ENCODE measurements at regions not wholly inside any gene's neighbourhood (a gene's known extent, or its start where the extent isn't known, plus 50 kb on each side); places are given as distances from the start of the nearest gene placed in this dataset.

- no peaks in the 10 kb centered on the region for H3K79me2 ChIP-seq (ENCODE audit: insufficient read depth, low read depth)
- no peaks in the 10 kb centered on the region for H3K27me3 ChIP-seq (ENCODE audit: insufficient read depth, low read depth)
- no peak overlapping the region for H3K27ac ChIP-seq
Observed at GRCh38 chr10:6667150-6667549, 87.1 kb upstream of the PRKCQ start.

GRCh38 chr10:6665847-6666246 lies 85.8 kb upstream of the PRKCQ start:
- H3K79me2 ChIP-seq (ENCODE audit: insufficient read depth, low read depth): no peaks in the 10 kb centered on the region
- H3K4me1 ChIP-seq (ENCODE audit: low read depth, poor library complexity, severe bottlenecking): no peaks in the 10 kb centered on the region

More at GRCh38 chr10:6667150-6667549, 87.1 kb upstream of the PRKCQ start:
- Histone ChIP-seq H3K9ac (no peak overlapping the region), H3K4me1 (ENCODE audit: low read depth, poor library complexity, severe bottlenecking) (no peaks in the 10 kb centered on the region), H3K36me3 (ENCODE audit: insufficient read depth) (no peaks in the 10 kb centered on the region), H3K4me2 (no peak overlapping the region), H3K4me3 (IDR thresholded peaks at IDR 0.05; ENCODE audit: insufficient read depth, low read depth, low read length) (no peak overlapping the region), H4K20me1 (ENCODE audit: insufficient read depth) (no peaks in the 10 kb centered on the region), H2AFZ (ENCODE audit: low read depth) (no peak overlapping the region)
- TF ChIP-seq CTCF (conservative IDR thresholded peaks at IDR 0.05; ENCODE audit: low read depth, low read length): no peak

GRCh38 chr10:6660460-6660859 lies 80.4 kb upstream of the PRKCQ start:
- H3K79me2 ChIP-seq (ENCODE audit: insufficient read depth, low read depth): no peaks in the 10 kb centered on the region
- no peak overlapping the region for H2AFZ ChIP-seq (ENCODE audit: low read depth)
- H3K9ac ChIP-seq: no peak overlapping the region
- no peaks in the 10 kb centered on the region for H4K20me1 ChIP-seq (ENCODE audit: insufficient read depth)
- H3K4me3 ChIP-seq (IDR thresholded peaks at IDR 0.05; ENCODE audit: insufficient read depth, low read depth, low read length): no peak overlapping the region
- no peaks in the 10 kb centered on the region for H3K27me3 ChIP-seq (ENCODE audit: insufficient read depth, low read depth)
- H3K4me2 ChIP-seq: no peak overlapping the region
- no peaks in the 10 kb centered on the region for H3K36me3 ChIP-seq (ENCODE audit: insufficient read depth)
- no peak overlapping the region for H3K27ac ChIP-seq
- H3K4me1 ChIP-seq (ENCODE audit: low read depth, poor library complexity, severe bottlenecking): no peaks in the 10 kb centered on the region
- TF ChIP-seq CTCF (conservative IDR thresholded peaks at IDR 0.05; ENCODE audit: low read depth, low read length): no peak

More at GRCh38 chr10:6665847-6666246, 85.8 kb upstream of the PRKCQ start:
- Histone ChIP-seq H3K36me3 (ENCODE audit: insufficient read depth) (no peaks in the 10 kb centered on the region), H3K27me3 (ENCODE audit: insufficient read depth, low read depth) (no peaks in the 10 kb centered on the region), H3K9ac (no peak overlapping the region), H3K4me3 (IDR thresholded peaks at IDR 0.05; ENCODE audit: insufficient read depth, low read depth, low read length) (no peak overlapping the region), H4K20me1 (ENCODE audit: insufficient read depth) (no peaks in the 10 kb centered on the region), H3K27ac (no peak overlapping the region), H3K4me2 (no peak overlapping the region), H2AFZ (ENCODE audit: low read depth) (no peak overlapping the region)
- TF ChIP-seq CTCF (conservative IDR thresholded peaks at IDR 0.05; ENCODE audit: low read depth, low read length): no peak

- no peak overlapping the region for H3K9ac ChIP-seq
- no peak for TF ChIP-seq CTCF (conservative IDR thresholded peaks at IDR 0.05; ENCODE audit: low read depth, low read length)
- H3K4me3 ChIP-seq (IDR thresholded peaks at IDR 0.05; ENCODE audit: insufficient read depth, low read depth, low read length): no peak overlapping the region
- H3K27me3 ChIP-seq (ENCODE audit: insufficient read depth, low read depth): no peaks in the 10 kb centered on the region
- no peaks in the 10 kb centered on the region for H3K4me1 ChIP-seq (ENCODE audit: low read depth, poor library complexity, severe bottlenecking)
- no peak overlapping the region for H3K4me2 ChIP-seq
- no peaks in the 10 kb centered on the region for H3K36me3 ChIP-seq (ENCODE audit: insufficient read depth)
- H2AFZ ChIP-seq (ENCODE audit: low read depth): no peak overlapping the region
- H4K20me1 ChIP-seq (ENCODE audit: insufficient read depth): no peaks in the 10 kb centered on the region
- no peak overlapping the region for H3K27ac ChIP-seq
- H3K79me2 ChIP-seq (ENCODE audit: insufficient read depth, low read depth): no peaks in the 10 kb centered on the region
Observed at GRCh38 chr10:6659451-6659850, 79.4 kb upstream of the PRKCQ start.
